ENCODE measurements at regions not wholly inside any gene's neighbourhood (a gene's known extent, or its start where the extent isn't known, plus 50 kb on each side); places are given as distances from the start of the nearest gene placed in this dataset.

- intact Hi-C loops (cut with DNase I): no loop called here
Observed at GRCh38 chr1:4006676-4007374, 106.8 kb upstream of the C1orf174 start.

GRCh38 chr1:4010284-4010683 is 110.2 kb upstream of the C1orf174 start:
- DNase-seq (ENCODE audit: low spot score): no peak
- intact Hi-C loops (cut with DNase I): no loop called here

More at GRCh38 chr1:4006676-4007374, 106.8 kb upstream of the C1orf174 start:
- no peak for DNase-seq (ENCODE audit: low spot score)

- peak; percentile 39 for DNase-seq (ENCODE audit: low spot score)
- intact Hi-C loops (cut with DNase I): no loop called here
Observed at GRCh38 chr1:4010814-4011605, 110.9 kb upstream of the C1orf174 start.

- DNase-seq (ENCODE audit: low spot score): no peak
- intact Hi-C loops (cut with DNase I): no loop called here
Observed at GRCh38 chr1:4016351-4017130, 116.5 kb upstream of the C1orf174 start.

- no peak for DNase-seq (ENCODE audit: low spot score)
- intact Hi-C loops (cut with DNase I): no loop called here
Observed at GRCh38 chr1:4017636-4018365, 117.7 kb upstream of the C1orf174 start.

GRCh38 chr1:4018466-4019146 is 118.5 kb upstream of the C1orf174 start:
- DNase-seq (ENCODE audit: low spot score): no peak
- intact Hi-C loops (cut with DNase I): no loop called here

- intact Hi-C loops (cut with DNase I): no loop called here
- DNase-seq (ENCODE audit: low spot score): no peak
Observed at GRCh38 chr1:4019147-4019521, 119.1 kb upstream of the C1orf174 start.

GRCh38 chr1:4019606-4020331 is 119.7 kb upstream of the C1orf174 start:
- intact Hi-C loops (cut with DNase I): no loop called here
- no peak for DNase-seq (ENCODE audit: low spot score)

GRCh38 chr1:4020449-4020848 is 120.4 kb upstream of the C1orf174 start:
- DNase-seq (ENCODE audit: low spot score): no peak
- intact Hi-C loops (cut with DNase I): no loop called here

GRCh38 chr1:4021136-4021973 is 121.3 kb upstream of the C1orf174 start:
- intact Hi-C loops (cut with DNase I): no loop called here
- DNase-seq (ENCODE audit: low spot score): no peak

- DNase-seq (ENCODE audit: low spot score): no peak
- intact Hi-C loops (cut with DNase I): no loop called here
Observed at GRCh38 chr1:4021974-4022268, 121.8 kb upstream of the C1orf174 start.

GRCh38 chr1:4022715-4023114 is 122.6 kb upstream of the C1orf174 start:
- intact Hi-C loops (cut with DNase I): no loop called here
- DNase-seq (ENCODE audit: low spot score): no peak

- intact Hi-C loops (cut with DNase I): no loop called here
- DNase-seq (ENCODE audit: low spot score): no peak
Observed at GRCh38 chr1:4023678-4024077, 123.6 kb upstream of the C1orf174 start.

- intact Hi-C loops (cut with DNase I): no loop called here
- DNase-seq (ENCODE audit: low spot score): no peak
Observed at GRCh38 chr1:4024811-4025210, 124.7 kb upstream of the C1orf174 start.

- intact Hi-C loops (cut with DNase I): no loop called here
Observed at GRCh38 chr1:4025752-4026151, 125.7 kb upstream of the C1orf174 start.

GRCh38 chr1:4027008-4027407 is 126.9 kb upstream of the C1orf174 start:
- no peak for DNase-seq (ENCODE audit: low spot score)
- intact Hi-C loops (cut with DNase I): no loop called here

More at GRCh38 chr1:4025752-4026151, 125.7 kb upstream of the C1orf174 start:
- no peak for DNase-seq (ENCODE audit: low spot score)

- intact Hi-C loops (cut with DNase I): no loop called here
Observed at GRCh38 chr1:4027492-4028138, 127.5 kb upstream of the C1orf174 start.

More at GRCh38 chr1:4027492-4028138, 127.5 kb upstream of the C1orf174 start:
- DNase-seq (ENCODE audit: low spot score): no peak

All from cardiac septum (tissue), 1 donor.